Spleen (tissue), 4 donors: ENCODE measurements at regions not wholly inside any gene's neighbourhood (a gene's known extent, or its start where the extent isn't known, plus 50 kb on each side); places are given as distances from the start of the nearest gene placed in this dataset.

Experiments used
- small RNA-seq, 4 donors: library from RNA; depleted of rRNA; stranded (forward); fragments of <200 nt; gene quantifications; one replicate each; pipeline ENCODE3, GENCODE V24; 2016

Small RNA genes in the stretch of these regions (small RNA-seq; reads per million reads assigned to genes)
- gene RNU1-130P: 0 reads per million in 4 donors
